ENCODE measurements at regions not wholly inside any gene's neighbourhood (a gene's known extent, or its start where the extent isn't known, plus 50 kb on each side); places are given as distances from the start of the nearest gene placed in this dataset.

GRCh38 chr14:44099743-44100488, 407.2 kb downstream of the FSCB start:
- H3K36me3 Mint-ChIP-seq (ENCODE audit: low read depth) = peaks cover 5% of the 10 kb centered on the region
- no peak overlapping the region for H3K27ac Mint-ChIP-seq
- DNase-seq = no peak
- H3K4me1 Mint-ChIP-seq = peaks cover 29% of the 10 kb centered on the region
- peaks cover 3% of the 10 kb centered on the region for H3K27me3 Mint-ChIP-seq (ENCODE audit: low read depth, poor library complexity)
- H3K4me3 Mint-ChIP-seq = no peak overlapping the region
- TF ChIP-seq CTCF (IDR thresholded peaks at IDR 0.05) = no peak
- H3K9me3 Mint-ChIP-seq = peaks cover 9% of the 10 kb centered on the region

GRCh38 chr14:44081146-44081545, 425.9 kb downstream of the FSCB start:
- Mint-ChIP-seq H3K4me1 (no peaks in the 10 kb centered on the region), H3K27me3 (ENCODE audit: low read depth, poor library complexity) (peaks cover 3% of the 10 kb centered on the region), H3K27ac (no peak overlapping the region), H3K36me3 (ENCODE audit: low read depth) (no peaks in the 10 kb centered on the region), H3K9me3 (no peaks in the 10 kb centered on the region), H3K4me3 (no peak overlapping the region)
- no peak for TF ChIP-seq CTCF (IDR thresholded peaks at IDR 0.05)
- DNase-seq = no peak

- no peak for DNase-seq
- peaks cover 4% of the 10 kb centered on the region for H3K9me3 Mint-ChIP-seq
- no peak overlapping the region for H3K27ac Mint-ChIP-seq
- H3K36me3 Mint-ChIP-seq (ENCODE audit: low read depth) = no peaks in the 10 kb centered on the region
- no peak overlapping the region for H3K4me3 Mint-ChIP-seq
- no peaks in the 10 kb centered on the region for H3K4me1 Mint-ChIP-seq
- no peaks in the 10 kb centered on the region for H3K27me3 Mint-ChIP-seq (ENCODE audit: low read depth, poor library complexity)
- no peak for TF ChIP-seq CTCF (IDR thresholded peaks at IDR 0.05)
Observed at GRCh38 chr14:44070046-44070445, 437.0 kb downstream of the FSCB start.

GRCh38 chr14:44053422-44053821, 453.7 kb downstream of the FSCB start:
- Mint-ChIP-seq H3K9me3 (no peaks in the 10 kb centered on the region), H3K36me3 (ENCODE audit: low read depth) (no peaks in the 10 kb centered on the region), H3K27ac (no peak overlapping the region), H3K27me3 (ENCODE audit: low read depth, poor library complexity) (peaks cover 3% of the 10 kb centered on the region), H3K4me1 (no peaks in the 10 kb centered on the region), H3K4me3 (no peak overlapping the region)
- DNase-seq = no peak
- TF ChIP-seq CTCF (IDR thresholded peaks at IDR 0.05) = no peak

GRCh38 chr14:44041700-44042099, 465.4 kb downstream of the FSCB start:
- H3K9me3 Mint-ChIP-seq = peaks cover 26% of the 10 kb centered on the region
- H3K36me3 Mint-ChIP-seq (ENCODE audit: low read depth) = no peaks in the 10 kb centered on the region
- H3K27ac Mint-ChIP-seq = no peak overlapping the region
- no peaks in the 10 kb centered on the region for H3K4me1 Mint-ChIP-seq
- no peak for DNase-seq
- H3K4me3 Mint-ChIP-seq = no peak overlapping the region
- TF ChIP-seq CTCF (IDR thresholded peaks at IDR 0.05) = no peak
- H3K27me3 Mint-ChIP-seq (ENCODE audit: low read depth, poor library complexity) = no peaks in the 10 kb centered on the region

GRCh38 chr14:44040561-44040960, 466.5 kb downstream of the FSCB start:
- H3K27ac Mint-ChIP-seq = no peak overlapping the region
- H3K27me3 Mint-ChIP-seq (ENCODE audit: low read depth, poor library complexity) = no peaks in the 10 kb centered on the region
- no peak for TF ChIP-seq CTCF (IDR thresholded peaks at IDR 0.05)
- no peak overlapping the region for H3K4me3 Mint-ChIP-seq
- H3K9me3 Mint-ChIP-seq = peaks cover 26% of the 10 kb centered on the region
- DNase-seq = no peak
- H3K36me3 Mint-ChIP-seq (ENCODE audit: low read depth) = no peaks in the 10 kb centered on the region
- no peaks in the 10 kb centered on the region for H3K4me1 Mint-ChIP-seq

All from nephron progenitor cell (in vitro differentiated cells).